Neural cell (in vitro differentiated cells): ENCODE measurements at regions not wholly inside any gene's neighbourhood (a gene's known extent, or its start where the extent isn't known, plus 50 kb on each side); places are given as distances from the start of the nearest gene placed in this dataset.

Source experiments
- H2AFZ ChIP-seq: fragments of 200-600, 300-800 bp; sonication (generic), shearing (Covaris generic); 2 replicates; pipeline ENCODE4 v1.6.0; 2014; ENCODE audit warnings: low read depth, mild to moderate bottlenecking, antibody characterized with exemption, low read length, moderate library complexity
- H3F3A ChIP-seq: fragments of 200-600 bp; shearing (Covaris generic); 2 replicates; pipeline ENCODE4 v1.6.1; 2016; ENCODE audit warnings: mild to moderate bottlenecking, moderate library complexity, mixed read lengths, antibody characterized with exemption, low read length; ENCODE audit not compliant: insufficient read depth, poor library complexity, severe bottlenecking
- H3K27ac ChIP-seq: fragments of 200-600, 300-800 bp; sonication (generic), shearing (Covaris generic); 2 replicates; pipeline ENCODE4 v1.5.1; 2014; ENCODE audit warnings: mild to moderate bottlenecking, low read length, moderate library complexity
- H3K27me3 ChIP-seq: fragments of 300-800, 200-600 bp; sonication (generic), shearing (Covaris generic); 2 replicates; pipeline ENCODE4 v1.6.0; 2014; ENCODE audit warnings: mild to moderate bottlenecking, low read depth, low read length, moderate library complexity; ENCODE audit not compliant: insufficient read depth
- H3K36me3 ChIP-seq: fragments of 300-800, 200-600 bp; sonication (generic), shearing (Covaris generic); 2 replicates; pipeline ENCODE4 v1.5.1; 2014; ENCODE audit warnings: mild to moderate bottlenecking, antibody characterized with exemption, low read length, moderate library complexity; ENCODE audit not compliant: insufficient read depth
- H3K4me2 ChIP-seq: fragments of 300-800, 200-600 bp; sonication (generic), shearing (Covaris generic); 2 replicates; pipeline ENCODE4 v1.6.0; 2014; ENCODE audit warnings: mild to moderate bottlenecking, low read length
- H3K4me3 ChIP-seq: fragments of 300-800, 200-600 bp; sonication (generic), shearing (Covaris generic); 2 replicates; pipeline ENCODE4 v1.5.1; 2014; ENCODE audit warnings: mild to moderate bottlenecking, low read length, moderate library complexity
- H3K79me2 ChIP-seq: fragments of 200-600 bp; shearing (Covaris generic); replicated peaks from 2 replicates; pipeline ENCODE4 v1.6.0; 2014; ENCODE audit warnings: mild to moderate bottlenecking, low read length, moderate library complexity; ENCODE audit not compliant: insufficient read depth
- H3K9ac ChIP-seq: fragments of 300-800, 200-600 bp; sonication (generic), shearing (Covaris generic); 2 replicates; pipeline ENCODE4 v1.6.1; 2016; ENCODE audit warnings: mild to moderate bottlenecking, low read length, mixed read lengths
- H3K9me2 ChIP-seq: fragments of 200-600 bp; shearing (Covaris generic); 2 replicates; pipeline ENCODE4 v1.6.1; 2016; ENCODE audit warnings: mild to moderate bottlenecking, low read length, mixed read lengths; ENCODE audit not compliant: insufficient read depth
- H3K9me3 ChIP-seq: fragments of 200-600, 300-800 bp; sonication (generic), shearing (Covaris generic); 2 replicates; pipeline ENCODE4 v1.6.1; 2016; ENCODE audit warnings: mild to moderate bottlenecking, mixed run types, low read length, moderate library complexity, mixed read lengths
- H4K20me1 ChIP-seq: fragments of 200-600 bp; shearing (Covaris generic); 2 replicates; pipeline ENCODE4 v1.6.1; 2016; ENCODE audit warnings: mild to moderate bottlenecking, mixed run types; ENCODE audit not compliant: insufficient read depth
- CTCF ChIP-seq: fragments of 450-650 bp; IDR thresholded peaks from 2 replicates; pipeline ENCODE4 v1.5.1; 2014; ENCODE audit warnings: antibody characterized with exemption, mild to moderate bottlenecking, moderate library complexity; ENCODE audit not compliant: poor library complexity, severe bottlenecking
- EP300 ChIP-seq: fragments of 450-650 bp; conservative IDR thresholded peaks from 2 replicates; pipeline ENCODE4 v1.6.1; 2014; ENCODE audit warnings: antibody characterized with exemption, mild to moderate bottlenecking, moderate library complexity; ENCODE audit not compliant: poor library complexity, severe bottlenecking
- EZH2 ChIP-seq: fragments of 200-600, 300-800 bp; shearing (Covaris generic), sonication (generic); IDR thresholded peaks from 2 replicates; pipeline ENCODE4 v1.6.1; 2014; ENCODE audit warnings: antibody characterized with exemption, low read length, borderline replicate concordance, mild to moderate bottlenecking; ENCODE audit not compliant: insufficient read depth, poor library complexity, severe bottlenecking
- MXI1 ChIP-seq: fragments of 450-650 bp; conservative IDR thresholded peaks from 2 replicates; pipeline ENCODE4 v1.6.1; 2014; ENCODE audit warnings: antibody characterized with exemption, mild to moderate bottlenecking; ENCODE audit not compliant: poor library complexity, severe bottlenecking
- POLR2AphosphoS5 ChIP-seq: IDR thresholded peaks from 2 replicates; pipeline ENCODE4 v1.6.1; 2012
- RAD21 ChIP-seq: fragments of 450-650 bp; conservative IDR thresholded peaks from 2 replicates; pipeline ENCODE4 v1.6.1; 2014; ENCODE audit warnings: antibody characterized with exemption, mild to moderate bottlenecking, moderate library complexity
- REST ChIP-seq: IDR thresholded peaks from 2 replicates; pipeline ENCODE4 v1.6.1; 2012; ENCODE audit warnings: borderline replicate concordance
- SMC3 ChIP-seq: fragments of 450-650 bp; conservative IDR thresholded peaks from 2 replicates; pipeline ENCODE4 v1.6.1; 2014; ENCODE audit warnings: antibody characterized with exemption, mild to moderate bottlenecking, moderate library complexity; ENCODE audit not compliant: poor library complexity
- TAF1 ChIP-seq: IDR thresholded peaks from 2 replicates; pipeline ENCODE4 v1.6.1; 2012; ENCODE audit warnings: low read depth

GRCh38 chr4:181685911-181686310 lies 557.3 kb upstream of the TENM3 start:
- Histone ChIP-seq H2AFZ (no peak overlapping the region), H3K27ac (no peak overlapping the region), H3K27me3 (no peaks in the 10 kb centered on the region), H3K9me2 (no peaks in the 10 kb centered on the region), H3K79me2 (no peaks in the 10 kb centered on the region), H3K4me2 (no peak overlapping the region), H3K9ac (no peak overlapping the region), H3K4me3 (no peak overlapping the region), H3K36me3 (no peaks in the 10 kb centered on the region), H3K9me3 (no peaks in the 10 kb centered on the region), H3F3A (no peaks in the 10 kb centered on the region), H4K20me1 (no peaks in the 10 kb centered on the region)
- TF ChIP-seq RAD21 (no peak), TAF1 (no peak), CTCF (no peak), EZH2 (no peak), EP300 (no peak), SMC3 (no peak), MXI1 (no peak), POLR2AphosphoS5 (no peak)

- Histone ChIP-seq H3K4me3 (no peak overlapping the region), H2AFZ (no peak overlapping the region), H3K27me3 (no peaks in the 10 kb centered on the region), H3K36me3 (no peaks in the 10 kb centered on the region), H3K27ac (no peak overlapping the region), H3K79me2 (no peaks in the 10 kb centered on the region), H4K20me1 (no peaks in the 10 kb centered on the region), H3K9ac (no peak overlapping the region), H3K9me2 (no peaks in the 10 kb centered on the region), H3K9me3 (no peaks in the 10 kb centered on the region), H3F3A (no peaks in the 10 kb centered on the region), H3K4me2 (no peak overlapping the region)
- TF ChIP-seq RAD21: no peak
- TF ChIP-seq REST: no peak
- no peak for TF ChIP-seq MXI1
- TF ChIP-seq POLR2AphosphoS5: no peak
- TF ChIP-seq TAF1: no peak
- TF ChIP-seq SMC3: no peak
- TF ChIP-seq EP300: no peak
- TF ChIP-seq CTCF: no peak
- no peak for TF ChIP-seq EZH2
Measured at GRCh38 chr4:181687116-181687515, 556.1 kb upstream of the TENM3 start.
